Stomach (tissue), 8 donors: ENCODE measurements at regions not wholly inside any gene's neighbourhood (a gene's known extent, or its start where the extent isn't known, plus 50 kb on each side); places are given as distances from the start of the nearest gene placed in this dataset.

ENCODE experiments used
- DNase-seq, 2 donors: peaks; one replicate each; pipeline versions ENCODE4 v3.0.0 to v3.0.0-alpha.2; 2013 to 2019
- H3K27ac ChIP-seq, 5 donors: fragments of 200-600 bp in 4 of 5; sonication (generic) in 4 of 5; one replicate each; pipeline ENCODE4 v1.5.1; 2013 to 2019; ENCODE audit warnings: mild to moderate bottlenecking in 1 of 5, moderate library complexity in 1 of 5
- H3K27me3 ChIP-seq, 3 donors: fragments of 200-600 bp; sonication (generic); one replicate each; pipeline ENCODE4 v1.5.1; 2017 to 2019; ENCODE audit warnings: mixed run types in 1 of 3
- H3K36me3 ChIP-seq, 4 donors: fragments of 200-600 bp; sonication (generic); 1 replicate in 3 of 4; 2 replicates in 1 of 4; pipeline ENCODE4 v1.5.1; 2016 to 2019
- H3K4me1 ChIP-seq, 4 donors: fragments of 200-600 bp; sonication (generic); one replicate each; pipeline ENCODE4 v1.5.1; 2016 to 2019
- H3K4me3 ChIP-seq, 4 donors: fragments of 200-600 bp; sonication (generic) in 3 of 4; one replicate each; pipeline ENCODE4 v1.5.1; 2016 to 2019; ENCODE audit warnings: mild to moderate bottlenecking in 1 of 4
- H3K9me3 ChIP-seq, 4 donors: fragments of 200-600 bp; sonication (generic); one replicate each; pipeline ENCODE4 v1.5.1; 2016 to 2019
- EP300 ChIP-seq: sonication (generic); formaldehyde crosslinking; IDR thresholded peaks from one replicate; pipeline ENCODE4 v1.6.1; 2017; ENCODE audit warnings: antibody characterized with exemption
- POLR2A ChIP-seq, 4 donors: fragments of 450-650 bp; IDR thresholded peaks; one replicate each; pipeline ENCODE4 v1.6.1; 2016; ENCODE audit warnings: antibody characterized with exemption in 4 of 4, control low read depth in 2 of 4, mild to moderate bottlenecking in 1 of 4, moderate library complexity in 1 of 4
- POLR2AphosphoS5 ChIP-seq, 3 donors: sonication (generic); formaldehyde crosslinking; IDR thresholded peaks; one replicate each; pipeline ENCODE4 v1.6.1; 2016; ENCODE audit warnings: antibody characterized with exemption in 3 of 3
- WGBS, 5 donors: extraction: QIAGEN DNeasy Blood & Tissue Kit in 3 of 5; methylation state at CpG; one replicate each; pipeline versions ENCODE4 v1.1.5 to v1.1.7; 2013 to 2018; 5-methylcytosine and 5-hydroxymethylcytosine counted together
- intact Hi-C: fragments of 100-400 bp; cut with DNase I; formaldehyde crosslinking; loops from one replicate; pipeline ENCODE4 v1.15.1; 2023; ENCODE audit warnings: low total_unique reads
- TF ChIP-seq, protein P1 (sequence below), 7 experiments: fragments of 450-650 bp in 4 of 7; fragments of 200-600 bp in 3 of 7; sonication (generic) in 3 of 7; IDR thresholded peaks; one replicate each; pipeline ENCODE4 v1.5.1; 2016 to 2019; ENCODE audit warnings: antibody characterized with exemption in 7 of 7, control low read depth in 2 of 7, mild to moderate bottlenecking in 1 of 7
- donor health status: healthy with polysubstance abuse.
- donor health status: Bipolar disorder and iron deficiency.
- donor health status: healthy.

DNA sequence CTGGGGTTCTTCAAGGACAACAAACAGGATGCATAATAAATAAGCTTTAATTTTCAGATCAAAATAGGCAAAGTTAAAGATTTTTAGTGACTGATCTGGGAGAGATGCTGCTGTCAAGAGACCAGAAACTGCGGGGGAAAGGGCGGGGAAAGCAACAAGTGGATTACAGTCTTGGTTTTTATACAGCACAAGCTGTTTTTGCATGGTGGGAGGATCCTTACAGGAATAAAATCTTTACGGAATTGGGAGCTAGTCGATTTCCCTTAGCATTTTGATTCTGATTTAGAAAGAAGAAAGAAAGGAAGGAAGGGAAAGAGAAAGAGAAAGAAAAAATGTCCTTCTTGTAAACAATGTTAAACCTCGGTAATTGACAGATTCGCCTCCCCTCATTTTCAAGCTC lies 242.3 kb upstream of the SP8 start:
- 52 to 69% (median 61%) methylated on average over 6 of the region's 6 CpGs for WGBS, 5 donors
- Histone ChIP-seq H3K9me3 (no peaks in the 10 kb centered on the region), H3K27me3 (peaks cover 0 to 14% (median 0%) of the 10 kb centered on the region in 3 donors), H3K27ac (no peak overlapping the region), H3K4me1 (peaks cover 0 to 8% (median 0%) of the 10 kb centered on the region in 4 donors), H3K36me3 (no peaks in the 10 kb centered on the region), H3K4me3 (no peak overlapping the region)
- TF ChIP-seq POLR2AphosphoS5 (IDR thresholded peaks at IDR 0.05): no peak
- no peak for DNase-seq
- intact Hi-C loops: no loop called here

DNA sequence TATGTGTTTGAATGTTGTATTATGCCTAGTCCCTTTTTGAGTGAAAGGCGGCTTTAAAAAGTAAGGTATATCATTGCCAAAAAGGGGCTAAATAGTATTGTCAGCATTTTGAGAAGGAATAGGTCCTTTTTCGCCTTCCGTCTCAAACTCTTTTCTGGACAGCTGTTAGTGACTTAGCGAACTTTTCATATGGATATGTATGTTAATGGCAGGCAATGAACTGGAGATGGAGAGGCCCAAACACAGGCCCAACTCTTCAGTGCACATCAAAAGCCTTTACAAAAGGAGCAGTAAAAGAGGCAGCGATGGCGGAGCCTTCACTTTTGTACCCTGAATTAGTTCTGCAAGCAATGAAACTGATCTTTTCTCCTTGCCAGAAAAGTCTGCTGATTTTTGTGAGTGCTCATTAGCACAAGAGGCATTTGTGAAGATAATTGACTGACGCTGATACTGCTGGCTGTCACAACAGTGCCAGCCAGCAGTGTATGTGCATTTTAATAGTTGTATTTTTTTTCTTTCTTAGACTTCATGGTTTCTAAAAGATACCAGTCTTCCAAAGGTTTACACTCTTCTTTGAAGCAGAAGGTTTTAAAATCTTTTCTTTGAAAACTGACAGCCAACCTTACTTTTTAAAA lies 243.7 kb upstream of the SP8 start:
- Histone ChIP-seq H3K27me3 (peaks cover 0 to 14% (median 0%) of the 10 kb centered on the region in 3 donors), H3K4me1 (peaks cover 0 to 8% (median 0%) of the 10 kb centered on the region in 4 donors), H3K36me3 (no peaks in the 10 kb centered on the region), H3K27ac (no peak overlapping the region), H3K4me3 (no peak overlapping the region), H3K9me3 (no peaks in the 10 kb centered on the region)
- intact Hi-C loops: no loop called here
- WGBS, 5 donors: 89 to 93% (median 89%) methylated on average over 7 of the region's 7 CpGs
- DNase-seq: no peak
- TF ChIP-seq POLR2AphosphoS5 (IDR thresholded peaks at IDR 0.05) (no peak), POLR2A (IDR thresholded peaks at IDR 0.05) (no peak), EP300 (no peak)

- H3K9me3 ChIP-seq: no peaks in the 10 kb centered on the region
These were observed 254.6 kb upstream of the SP8 start for GRCh38 chr7:21041252-21041651.

GRCh38 chr7:21041666-21042065 lies 255.0 kb upstream of the SP8 start:
- TF ChIP-seq EP300 (no peak), POLR2AphosphoS5 (IDR thresholded peaks at IDR 0.05) (no peak), POLR2A (IDR thresholded peaks at IDR 0.05) (no peak)
- TF ChIP-seq, protein P1, sequence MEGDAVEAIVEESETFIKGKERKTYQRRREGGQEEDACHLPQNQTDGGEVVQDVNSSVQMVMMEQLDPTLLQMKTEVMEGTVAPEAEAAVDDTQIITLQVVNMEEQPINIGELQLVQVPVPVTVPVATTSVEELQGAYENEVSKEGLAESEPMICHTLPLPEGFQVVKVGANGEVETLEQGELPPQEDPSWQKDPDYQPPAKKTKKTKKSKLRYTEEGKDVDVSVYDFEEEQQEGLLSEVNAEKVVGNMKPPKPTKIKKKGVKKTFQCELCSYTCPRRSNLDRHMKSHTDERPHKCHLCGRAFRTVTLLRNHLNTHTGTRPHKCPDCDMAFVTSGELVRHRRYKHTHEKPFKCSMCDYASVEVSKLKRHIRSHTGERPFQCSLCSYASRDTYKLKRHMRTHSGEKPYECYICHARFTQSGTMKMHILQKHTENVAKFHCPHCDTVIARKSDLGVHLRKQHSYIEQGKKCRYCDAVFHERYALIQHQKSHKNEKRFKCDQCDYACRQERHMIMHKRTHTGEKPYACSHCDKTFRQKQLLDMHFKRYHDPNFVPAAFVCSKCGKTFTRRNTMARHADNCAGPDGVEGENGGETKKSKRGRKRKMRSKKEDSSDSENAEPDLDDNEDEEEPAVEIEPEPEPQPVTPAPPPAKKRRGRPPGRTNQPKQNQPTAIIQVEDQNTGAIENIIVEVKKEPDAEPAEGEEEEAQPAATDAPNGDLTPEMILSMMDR (IDR thresholded peaks at IDR 0.05): no peak
- intact Hi-C loops: no loop called here
- DNase-seq: no peak
- H3K9me3 ChIP-seq: no peaks in the 10 kb centered on the region
- no peaks in the 10 kb centered on the region for H3K4me1 ChIP-seq
- H3K27ac ChIP-seq: no peak overlapping the region
- no peaks in the 10 kb centered on the region for H3K27me3 ChIP-seq
- 80 to 87% (median 82%) methylated on average over 5 of the region's 5 CpGs for WGBS, 5 donors
- no peaks in the 10 kb centered on the region for H3K36me3 ChIP-seq
- H3K4me3 ChIP-seq: no peak overlapping the region

More at GRCh38 chr7:21041252-21041651, 254.6 kb upstream of the SP8 start:
- no peak for TF ChIP-seq POLR2AphosphoS5 (IDR thresholded peaks at IDR 0.05)
- no peak for TF ChIP-seq EP300
- Histone ChIP-seq H3K27me3 (no peaks in the 10 kb centered on the region), H3K4me1 (no peaks in the 10 kb centered on the region), H3K36me3 (no peaks in the 10 kb centered on the region), H3K4me3 (no peak overlapping the region), H3K27ac (no peak overlapping the region)
- no peak for DNase-seq
- 85 to 97% (median 92%) methylated on average over 2 of the region's 2 CpGs for WGBS, 5 donors
- intact Hi-C loops: no loop called here

DNA sequence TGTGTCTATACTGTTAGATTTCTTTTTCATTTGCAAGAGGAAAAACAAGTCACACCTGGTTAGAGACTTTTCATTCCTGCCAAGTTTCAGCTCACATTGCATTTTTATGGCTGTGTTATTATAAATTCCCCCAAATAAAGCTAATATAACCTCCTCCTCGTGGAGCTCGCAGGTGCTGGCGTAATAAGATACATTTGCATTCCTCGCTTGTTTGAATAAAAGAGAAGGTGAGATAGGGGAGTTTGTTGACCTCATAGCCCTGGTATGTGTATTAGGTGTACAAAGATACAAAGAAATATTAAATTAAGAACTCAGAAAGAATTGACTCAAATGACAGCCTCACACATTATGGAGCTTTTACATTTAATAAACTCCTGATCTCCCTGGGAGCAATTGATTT lies 257.7 kb upstream of the SP8 start:
- no peaks in the 10 kb centered on the region for H3K4me1 ChIP-seq
- H3K36me3 ChIP-seq: no peaks in the 10 kb centered on the region
- H3K9me3 ChIP-seq: no peaks in the 10 kb centered on the region
- no peaks in the 10 kb centered on the region for H3K27me3 ChIP-seq
- DNase-seq: peak in 1 of 2 donors; percentile 14
- intact Hi-C loops: no loop called here
- no peak overlapping the region for H3K27ac ChIP-seq
- no peak overlapping the region for H3K4me3 ChIP-seq
- TF ChIP-seq, protein P1 (IDR thresholded peaks at IDR 0.05): no peak
- TF ChIP-seq EP300 (no peak), POLR2A (IDR thresholded peaks at IDR 0.05) (no peak), POLR2AphosphoS5 (IDR thresholded peaks at IDR 0.05) (no peak)
- WGBS, 5 donors: 19 to 44% (median 36%) methylated on average over 4 of the region's 4 CpGs

DNA sequence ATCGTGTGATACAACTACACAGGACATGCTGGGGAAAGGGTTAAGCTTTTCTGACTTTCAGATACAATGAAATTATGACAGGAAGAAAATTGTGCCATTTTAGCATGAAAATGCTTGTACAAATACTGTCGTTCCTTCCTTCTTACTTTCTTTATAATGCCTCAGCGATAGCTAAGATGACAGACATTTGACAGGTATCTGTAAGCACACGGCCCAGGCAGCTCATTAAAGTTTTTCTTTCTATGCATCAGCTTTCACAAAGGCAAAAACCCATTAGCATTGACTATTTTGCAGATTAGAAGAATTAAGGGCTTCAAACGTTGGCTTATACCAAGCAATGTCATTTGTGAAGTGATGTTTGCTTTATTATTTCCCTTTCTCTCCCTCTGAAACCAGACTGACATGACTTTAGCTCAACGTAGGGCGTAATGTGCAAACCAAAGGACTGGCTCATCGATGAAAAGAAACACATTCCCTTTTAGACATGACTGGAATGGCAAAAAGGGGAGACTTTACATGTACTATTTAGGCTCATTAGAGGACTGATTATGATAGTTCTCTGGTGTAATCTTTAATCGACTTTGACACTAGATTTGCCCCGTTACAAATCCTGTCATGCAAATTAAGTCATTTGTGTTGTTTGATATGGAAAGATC lies 258.4 kb upstream of the SP8 start:
- DNase-seq: no peak
- Histone ChIP-seq H3K9me3 (no peaks in the 10 kb centered on the region), H3K27ac (no peak overlapping the region), H3K36me3 (no peaks in the 10 kb centered on the region), H3K4me3 (no peak overlapping the region), H3K27me3 (no peaks in the 10 kb centered on the region), H3K4me1 (no peaks in the 10 kb centered on the region)
- no peak for TF ChIP-seq EP300
- no peak for TF ChIP-seq POLR2AphosphoS5 (IDR thresholded peaks at IDR 0.05)
- TF ChIP-seq, protein P1 (IDR thresholded peaks at IDR 0.05): no peak
- intact Hi-C loops: no loop called here
- WGBS, 5 donors: 52 to 63% (median 60%) methylated on average over 10 of the region's 10 CpGs
